Activated CD8-positive, alpha-beta T cell treated with anti-CD3 and anti-CD28 coated beads, Interleukin-2, amount 10 ng/mL, durations not matched to agents 7 days and 5 days (primary cell): ENCODE measurements at regions not wholly inside any gene's neighbourhood (a gene's known extent, or its start where the extent isn't known, plus 50 kb on each side); places are given as distances from the start of the nearest gene placed in this dataset.

Source experiments
- ATAC-seq: fragments of 150-1000 bp; cut with Tn5 transposase; one replicate; pipeline ENCODE4 v1.10.0; 2021; ENCODE audit warnings: moderate library complexity
- CTCF ChIA-PET: fragments of 350-600 bp; sonication (Branson Sonifier 250); formaldehyde crosslinking; loops from one replicate; lab custom pipeline; 2021; ENCODE audit warnings: antibody characterized with exemption; lab: Charles Lee
- POLR2A ChIA-PET: fragments of 350-600 bp; sonication (Branson Sonifier 250); formaldehyde crosslinking; loops from one replicate; lab custom pipeline; 2021; ENCODE audit warnings: antibody characterized with exemption; lab: Charles Lee
- DNase-seq: peaks from one replicate; pipeline ENCODE4 v3.0.0-alpha.2; 2020
- H3K27ac Mint-ChIP-seq: one replicate; pipeline ENCODE4 v1.8.0; 2021; ENCODE audit warnings: mild to moderate bottlenecking, mixed read lengths
- H3K27me3 Mint-ChIP-seq: one replicate; pipeline ENCODE4 v1.8.0; 2021; ENCODE audit warnings: low read depth, mixed read lengths
- H3K36me3 Mint-ChIP-seq: one replicate; pipeline ENCODE4 v1.8.0; 2021; ENCODE audit warnings: low read depth, mixed read lengths
- H3K4me1 Mint-ChIP-seq: one replicate; pipeline ENCODE4 v1.8.0; 2021; ENCODE audit warnings: low read depth, mixed read lengths
- H3K4me3 Mint-ChIP-seq: one replicate; pipeline ENCODE4 v1.8.0; 2021; ENCODE audit warnings: mild to moderate bottlenecking, mixed read lengths
- H3K9me3 Mint-ChIP-seq: one replicate; pipeline ENCODE4 v1.8.0; 2022; ENCODE audit warnings: mixed read lengths; ENCODE audit not compliant: insufficient read depth

- H3K4me1 Mint-ChIP-seq: no peaks in the 10 kb centered on the region
- H3K9me3 Mint-ChIP-seq: no peaks in the 10 kb centered on the region
- no peak for ATAC-seq
- ChIA-PET POLR2A (no interaction called here), CTCF (no interaction called here)
- H3K27me3 Mint-ChIP-seq: no peaks in the 10 kb centered on the region
- no peaks in the 10 kb centered on the region for H3K36me3 Mint-ChIP-seq
- no peak for DNase-seq
- H3K4me3 Mint-ChIP-seq: no peak overlapping the region
- H3K27ac Mint-ChIP-seq: no peak overlapping the region
Observed at GRCh38 chr18:60319129-60319528, 53.4 kb downstream of the MC4R start.

GRCh38 chr18:60311676-60312360, 60.8 kb downstream of the MC4R start:
- H3K27ac Mint-ChIP-seq: no peak overlapping the region
- POLR2A ChIA-PET: no interaction called here
- CTCF ChIA-PET: no interaction called here

GRCh38 chr18:60295674-60296073, 76.9 kb downstream of the MC4R start:
- Mint-ChIP-seq H3K27me3 (no peaks in the 10 kb centered on the region), H3K4me1 (no peaks in the 10 kb centered on the region), H3K4me3 (no peak overlapping the region), H3K36me3 (no peaks in the 10 kb centered on the region), H3K27ac (no peak overlapping the region), H3K9me3 (no peaks in the 10 kb centered on the region)
- no peak for ATAC-seq
- CTCF ChIA-PET: no interaction called here
- DNase-seq: no peak
- POLR2A ChIA-PET: no interaction called here

More at GRCh38 chr18:60311676-60312360, 60.8 kb downstream of the MC4R start:
- Mint-ChIP-seq H3K4me1 (no peaks in the 10 kb centered on the region), H3K4me3 (no peak overlapping the region), H3K27me3 (no peaks in the 10 kb centered on the region), H3K9me3 (no peaks in the 10 kb centered on the region), H3K36me3 (no peaks in the 10 kb centered on the region)
- ATAC-seq (no peak), DNase-seq (no peak)

GRCh38 chr18:60292186-60292585, 80.4 kb downstream of the MC4R start:
- no peak for ATAC-seq
- CTCF ChIA-PET: no interaction called here
- H3K4me1 Mint-ChIP-seq: no peaks in the 10 kb centered on the region
- POLR2A ChIA-PET: no interaction called here
- H3K4me3 Mint-ChIP-seq: no peak overlapping the region
- H3K27me3 Mint-ChIP-seq: no peaks in the 10 kb centered on the region
- no peaks in the 10 kb centered on the region for H3K36me3 Mint-ChIP-seq
- no peak for DNase-seq
- no peak overlapping the region for H3K27ac Mint-ChIP-seq
- H3K9me3 Mint-ChIP-seq: no peaks in the 10 kb centered on the region

GRCh38 chr18:60279391-60279790, 93.2 kb downstream of the MC4R start:
- Mint-ChIP-seq H3K9me3 (no peaks in the 10 kb centered on the region), H3K4me3 (no peak overlapping the region), H3K36me3 (no peaks in the 10 kb centered on the region), H3K4me1 (no peaks in the 10 kb centered on the region), H3K27ac (no peak overlapping the region), H3K27me3 (no peaks in the 10 kb centered on the region)
- DNase-seq: no peak
- ChIA-PET CTCF (no interaction called here), POLR2A (no interaction called here)
- no peak for ATAC-seq

- no peak for ATAC-seq
- ChIA-PET POLR2A (no interaction called here), CTCF (no interaction called here)
- Mint-ChIP-seq H3K9me3 (no peaks in the 10 kb centered on the region), H3K27ac (no peak overlapping the region), H3K4me1 (no peaks in the 10 kb centered on the region), H3K4me3 (no peak overlapping the region), H3K36me3 (no peaks in the 10 kb centered on the region), H3K27me3 (no peaks in the 10 kb centered on the region)
- no peak for DNase-seq
Observed at GRCh38 chr18:60277855-60278480, 94.6 kb downstream of the MC4R start.

GRCh38 chr18:60267391-60268058, 105.0 kb downstream of the MC4R start:
- Mint-ChIP-seq H3K4me1 (no peaks in the 10 kb centered on the region), H3K9me3 (peaks cover 12% of the 10 kb centered on the region), H3K27ac (no peak overlapping the region), H3K36me3 (no peaks in the 10 kb centered on the region), H3K27me3 (no peaks in the 10 kb centered on the region), H3K4me3 (no peak overlapping the region)
- DNase-seq (no peak), ATAC-seq (no peak)
- CTCF ChIA-PET: no interaction called here
- POLR2A ChIA-PET: no interaction called here

GRCh38 chr18:60266558-60266957, 106.0 kb downstream of the MC4R start:
- no peak for DNase-seq
- no peak for ATAC-seq
- Mint-ChIP-seq H3K27me3 (no peaks in the 10 kb centered on the region), H3K9me3 (peaks cover 4% of the 10 kb centered on the region), H3K36me3 (no peaks in the 10 kb centered on the region), H3K27ac (no peak overlapping the region), H3K4me1 (no peaks in the 10 kb centered on the region), H3K4me3 (no peak overlapping the region)
- ChIA-PET POLR2A (no interaction called here), CTCF (no interaction called here)

GRCh38 chr18:60259052-60259681, 113.4 kb downstream of the MC4R start:
- no peaks in the 10 kb centered on the region for H3K27me3 Mint-ChIP-seq
- peaks cover 4% of the 10 kb centered on the region for H3K4me1 Mint-ChIP-seq
- no peak overlapping the region for H3K27ac Mint-ChIP-seq
- DNase-seq (no peak), ATAC-seq (no peak)
- H3K9me3 Mint-ChIP-seq: peaks cover 2% of the 10 kb centered on the region
- no peaks in the 10 kb centered on the region for H3K36me3 Mint-ChIP-seq
- ChIA-PET CTCF (no interaction called here), POLR2A (interaction anchor here (0.5 kb wide), 1 partner anchor 813 kb away, joined by 3 read pairs; no protein-coding TSS in a partner anchor)
- H3K4me3 Mint-ChIP-seq: no peak overlapping the region

GRCh38 chr18:60249388-60249787, 123.2 kb downstream of the MC4R start:
- Mint-ChIP-seq H3K27me3 (no peaks in the 10 kb centered on the region), H3K27ac (no peak overlapping the region), H3K36me3 (no peaks in the 10 kb centered on the region), H3K4me1 (no peaks in the 10 kb centered on the region), H3K9me3 (no peaks in the 10 kb centered on the region), H3K4me3 (no peak overlapping the region)
- ATAC-seq: no peak
- CTCF ChIA-PET: no interaction called here
- DNase-seq: no peak
- POLR2A ChIA-PET: no interaction called here

GRCh38 chr18:60248336-60249330, 123.9 kb downstream of the MC4R start:
- ATAC-seq: no peak
- no peak overlapping the region for H3K4me3 Mint-ChIP-seq
- ChIA-PET CTCF (no interaction called here), POLR2A (no interaction called here)
- no peaks in the 10 kb centered on the region for H3K36me3 Mint-ChIP-seq
- H3K9me3 Mint-ChIP-seq: no peaks in the 10 kb centered on the region
- no peak overlapping the region for H3K27ac Mint-ChIP-seq
- DNase-seq: no peak
- H3K27me3 Mint-ChIP-seq: no peaks in the 10 kb centered on the region
- no peaks in the 10 kb centered on the region for H3K4me1 Mint-ChIP-seq
